ENCODE measurements at regions not wholly inside any gene's neighbourhood (a gene's known extent, or its start where the extent isn't known, plus 50 kb on each side); places are given as distances from the start of the nearest gene placed in this dataset.

DNA sequence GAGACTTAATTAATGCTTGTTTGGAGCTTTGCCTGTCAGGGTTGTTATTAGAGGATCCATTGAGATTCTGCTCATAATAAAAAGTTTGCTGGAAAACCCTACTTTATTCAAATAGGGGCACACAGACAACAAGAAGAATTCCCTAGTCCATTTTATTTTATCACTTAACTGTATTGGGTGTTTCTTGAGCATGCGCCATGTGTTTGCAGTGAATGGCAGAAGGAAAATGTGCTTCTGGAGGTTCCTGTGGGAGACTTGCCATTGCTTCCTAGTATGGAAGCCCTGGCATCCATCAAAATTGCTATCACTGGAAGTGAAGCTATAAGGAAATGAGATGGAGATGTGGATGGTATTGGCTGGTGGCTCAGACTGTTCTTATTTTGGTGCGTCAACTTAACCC is 106.6 kb upstream of the GALNT18 start:
- Histone ChIP-seq H3K9me3 (ENCODE audit: insufficient read depth, low read length, severe bottlenecking) (no peaks in the 10 kb centered on the region), H3K79me2 (ENCODE audit: insufficient read depth, low read length) (no peaks in the 10 kb centered on the region), H2AFZ (ENCODE audit: low read depth, low read length) (no peak overlapping the region), H3K36me3 (ENCODE audit: insufficient read depth, low read length) (no peaks in the 10 kb centered on the region), H3K4me3 (ENCODE audit: low read depth in 1 of 2, low read length in 2 of 2) (no peak overlapping the region), H3K27me3 (ENCODE audit: insufficient read depth, low read length, poor library complexity) (peaks cover 16% of the 10 kb centered on the region), H3K9ac (ENCODE audit: low read depth, low read length) (no peak overlapping the region), H3K4me1 (ENCODE audit: insufficient read depth, low read length) (no peaks in the 10 kb centered on the region), H3K4me2 (ENCODE audit: insufficient read depth, low read length) (no peak overlapping the region), H4K20me1 (ENCODE audit: insufficient read depth, low read length) (no peaks in the 10 kb centered on the region), H3K27ac (ENCODE audit: low read length) (no peak overlapping the region)
- ATAC-seq (ENCODE audit: insufficient read depth, low read depth): no peak
- DNase-seq: no peak
- TF ChIP-seq EZH2 (IDR thresholded peaks at IDR 0.05; ENCODE audit: borderline replicate concordance, low read depth, low read length, severe bottlenecking): no peak
- TF ChIP-seq, protein P1, sequence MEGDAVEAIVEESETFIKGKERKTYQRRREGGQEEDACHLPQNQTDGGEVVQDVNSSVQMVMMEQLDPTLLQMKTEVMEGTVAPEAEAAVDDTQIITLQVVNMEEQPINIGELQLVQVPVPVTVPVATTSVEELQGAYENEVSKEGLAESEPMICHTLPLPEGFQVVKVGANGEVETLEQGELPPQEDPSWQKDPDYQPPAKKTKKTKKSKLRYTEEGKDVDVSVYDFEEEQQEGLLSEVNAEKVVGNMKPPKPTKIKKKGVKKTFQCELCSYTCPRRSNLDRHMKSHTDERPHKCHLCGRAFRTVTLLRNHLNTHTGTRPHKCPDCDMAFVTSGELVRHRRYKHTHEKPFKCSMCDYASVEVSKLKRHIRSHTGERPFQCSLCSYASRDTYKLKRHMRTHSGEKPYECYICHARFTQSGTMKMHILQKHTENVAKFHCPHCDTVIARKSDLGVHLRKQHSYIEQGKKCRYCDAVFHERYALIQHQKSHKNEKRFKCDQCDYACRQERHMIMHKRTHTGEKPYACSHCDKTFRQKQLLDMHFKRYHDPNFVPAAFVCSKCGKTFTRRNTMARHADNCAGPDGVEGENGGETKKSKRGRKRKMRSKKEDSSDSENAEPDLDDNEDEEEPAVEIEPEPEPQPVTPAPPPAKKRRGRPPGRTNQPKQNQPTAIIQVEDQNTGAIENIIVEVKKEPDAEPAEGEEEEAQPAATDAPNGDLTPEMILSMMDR (IDR thresholded peaks at IDR 0.05; ENCODE audit: borderline replicate concordance, extremely low read depth, low read length, poor library complexity, severe bottlenecking): no peak

DNA sequence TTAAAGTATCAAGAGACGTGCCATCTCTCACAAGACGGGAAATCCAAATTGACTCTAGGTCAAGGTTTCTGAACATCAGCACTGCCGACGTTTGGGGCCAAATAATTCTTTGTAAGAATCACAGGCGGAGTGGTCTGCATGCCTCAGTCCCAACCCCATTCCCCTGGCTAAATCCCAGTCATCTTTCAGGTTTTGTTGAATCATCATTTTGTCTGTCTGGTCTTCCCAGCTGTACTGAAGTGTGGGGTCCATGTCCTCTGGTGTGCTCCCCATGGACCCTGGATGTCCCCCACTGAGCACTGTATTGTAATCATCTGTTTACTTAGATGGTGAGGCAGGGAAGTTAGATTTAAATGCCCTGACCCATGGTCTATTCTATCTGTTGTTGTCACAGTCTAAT is 103.6 kb upstream of the GALNT18 start:
- Histone ChIP-seq H4K20me1 (ENCODE audit: insufficient read depth, low read length) (no peaks in the 10 kb centered on the region), H3K27ac (ENCODE audit: low read length) (no peak overlapping the region), H3K9me3 (ENCODE audit: insufficient read depth, low read length, severe bottlenecking) (no peaks in the 10 kb centered on the region), H3K4me3 (ENCODE audit: low read depth in 1 of 2, low read length in 2 of 2) (no peak overlapping the region), H3K4me1 (ENCODE audit: insufficient read depth, low read length) (no peaks in the 10 kb centered on the region), H3K36me3 (ENCODE audit: insufficient read depth, low read length) (no peaks in the 10 kb centered on the region), H3K79me2 (ENCODE audit: insufficient read depth, low read length) (no peaks in the 10 kb centered on the region), H3K4me2 (ENCODE audit: insufficient read depth, low read length) (no peak overlapping the region), H2AFZ (ENCODE audit: low read depth, low read length) (no peak overlapping the region), H3K27me3 (ENCODE audit: insufficient read depth, low read length, poor library complexity) (peaks cover 6% of the 10 kb centered on the region), H3K9ac (ENCODE audit: low read depth, low read length) (no peak overlapping the region)
- ATAC-seq (ENCODE audit: insufficient read depth, low read depth): no peak
- no peak for TF ChIP-seq EZH2 (IDR thresholded peaks at IDR 0.05; ENCODE audit: borderline replicate concordance, low read depth, low read length, severe bottlenecking)
- TF ChIP-seq, protein P1 (IDR thresholded peaks at IDR 0.05; ENCODE audit: borderline replicate concordance, extremely low read depth, low read length, poor library complexity, severe bottlenecking): no peak
- no peak for DNase-seq

DNA sequence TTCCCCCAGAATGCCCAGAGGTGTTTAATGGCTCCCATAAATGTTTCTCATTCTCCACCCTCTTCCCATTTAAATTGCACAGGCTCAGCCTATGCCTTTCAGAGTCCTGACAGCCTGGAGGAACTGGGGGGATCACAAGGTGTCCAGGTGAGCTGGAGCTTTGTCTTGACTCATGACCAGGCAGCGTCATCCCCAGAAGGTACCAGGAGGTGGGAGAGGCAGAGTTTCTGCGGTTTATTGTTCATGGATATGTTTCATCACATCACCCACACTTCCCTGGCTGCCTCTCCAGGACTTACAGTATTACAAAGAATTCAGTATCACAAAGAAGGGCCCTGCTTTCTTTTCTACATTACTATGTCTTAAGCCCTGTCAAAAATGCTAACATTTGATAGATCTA is 103.2 kb upstream of the GALNT18 start:
- Histone ChIP-seq H3K9me3 (ENCODE audit: insufficient read depth, low read length, severe bottlenecking) (no peaks in the 10 kb centered on the region), H3K4me2 (ENCODE audit: insufficient read depth, low read length) (no peak overlapping the region), H3K4me1 (ENCODE audit: insufficient read depth, low read length) (no peaks in the 10 kb centered on the region), H3K79me2 (ENCODE audit: insufficient read depth, low read length) (no peaks in the 10 kb centered on the region), H3K4me3 (ENCODE audit: low read depth in 1 of 2, low read length in 2 of 2) (no peak overlapping the region), H3K36me3 (ENCODE audit: insufficient read depth, low read length) (no peaks in the 10 kb centered on the region), H4K20me1 (ENCODE audit: insufficient read depth, low read length) (no peaks in the 10 kb centered on the region), H2AFZ (ENCODE audit: low read depth, low read length) (no peak overlapping the region), H3K9ac (ENCODE audit: low read depth, low read length) (no peak overlapping the region), H3K27me3 (ENCODE audit: insufficient read depth, low read length, poor library complexity) (peaks cover 6% of the 10 kb centered on the region), H3K27ac (ENCODE audit: low read length) (no peak overlapping the region)
- no peak for DNase-seq
- TF ChIP-seq EZH2 (IDR thresholded peaks at IDR 0.05; ENCODE audit: borderline replicate concordance, low read depth, low read length, severe bottlenecking): no peak
- TF ChIP-seq, protein P1 (IDR thresholded peaks at IDR 0.05; ENCODE audit: borderline replicate concordance, extremely low read depth, low read length, poor library complexity, severe bottlenecking): no peak
- no peak for ATAC-seq (ENCODE audit: insufficient read depth, low read depth)

DNA sequence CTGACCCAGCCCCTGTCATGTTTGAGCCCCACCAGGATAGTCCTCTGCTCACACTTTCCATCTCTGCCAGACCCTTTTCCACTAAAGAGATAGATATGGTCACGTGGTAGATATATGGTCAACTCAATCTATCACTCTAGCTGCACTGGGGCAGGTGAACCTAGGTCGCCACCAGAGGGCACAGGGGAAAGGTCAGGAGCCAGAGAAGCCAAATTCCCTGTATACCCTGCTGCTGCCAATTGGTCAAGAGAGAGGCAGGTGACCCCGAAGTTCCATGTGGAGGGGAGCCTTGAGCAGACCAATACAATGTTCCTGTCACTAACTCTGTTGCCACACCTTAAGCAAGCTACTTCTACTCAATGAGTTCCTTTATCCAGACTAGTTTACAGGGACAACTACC is 101.1 kb upstream of the GALNT18 start:
- ATAC-seq (ENCODE audit: insufficient read depth, low read depth) (no peak), DNase-seq (no peak)
- Histone ChIP-seq H2AFZ (ENCODE audit: low read depth, low read length) (no peak overlapping the region), H3K27ac (ENCODE audit: low read length) (no peak overlapping the region), H3K36me3 (ENCODE audit: insufficient read depth, low read length) (no peaks in the 10 kb centered on the region), H3K9ac (ENCODE audit: low read depth, low read length) (no peak overlapping the region), H3K79me2 (ENCODE audit: insufficient read depth, low read length) (no peaks in the 10 kb centered on the region), H3K9me3 (ENCODE audit: insufficient read depth, low read length, severe bottlenecking) (no peaks in the 10 kb centered on the region), H3K4me1 (ENCODE audit: insufficient read depth, low read length) (no peaks in the 10 kb centered on the region), H3K4me2 (ENCODE audit: insufficient read depth, low read length) (no peak overlapping the region), H3K4me3 (ENCODE audit: low read depth in 1 of 2, low read length in 2 of 2) (no peak overlapping the region), H4K20me1 (ENCODE audit: insufficient read depth, low read length) (no peaks in the 10 kb centered on the region), H3K27me3 (ENCODE audit: insufficient read depth, low read length, poor library complexity) (no peaks in the 10 kb centered on the region)
- TF ChIP-seq, protein P1 (IDR thresholded peaks at IDR 0.05; ENCODE audit: borderline replicate concordance, extremely low read depth, low read length, poor library complexity, severe bottlenecking): no peak
- TF ChIP-seq EZH2 (IDR thresholded peaks at IDR 0.05; ENCODE audit: borderline replicate concordance, low read depth, low read length, severe bottlenecking): no peak

All from DND-41 (cell line).